AG09319 (cell line): ENCODE measurements at regions not wholly inside any gene's neighbourhood (a gene's known extent, or its start where the extent isn't known, plus 50 kb on each side); places are given as distances from the start of the nearest gene placed in this dataset.
A peak's percentile ranks its signal among the peaks of the same experiment; 100 is the strongest.
"Not testable (repeated sequence)": the region's sequence is repeated elsewhere in the genome, so short reads cannot be mapped to it uniquely, and the experiment has no call there.

Experiments
- DNase-seq: peaks from one replicate; pipeline ENCODE4 v3.0.0-alpha.2; 2010; ENCODE audit warnings: low read depth; ENCODE audit errors: extremely low read depth
- TF ChIP-seq, protein P1 (sequence below): IDR thresholded peaks from 2 replicates; pipeline ENCODE4 v1.5.1; 2011; ENCODE audit warnings: low read depth, mild to moderate bottlenecking, inconsistent platforms, low read length, moderate library complexity

DNA sequence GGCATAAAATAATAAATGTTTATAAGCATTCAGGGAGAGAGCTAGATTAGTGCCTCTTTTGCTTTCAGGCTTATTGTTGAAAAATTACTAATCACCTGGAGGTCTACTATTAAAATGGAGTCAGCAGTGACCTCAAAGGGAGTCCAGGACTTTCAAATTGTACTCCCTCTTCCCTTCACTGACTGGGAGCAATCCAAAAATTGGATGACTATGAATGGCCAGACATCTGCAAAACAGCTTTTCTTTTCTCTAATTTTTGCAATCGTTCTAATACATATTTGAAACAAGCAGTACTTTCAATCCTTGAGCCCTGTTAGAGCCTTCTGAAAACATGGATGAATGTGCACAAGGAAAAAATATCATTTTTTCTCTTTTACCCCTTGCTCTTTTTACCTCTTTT, 461.8 kb downstream of the TMEM232 start:
- TF ChIP-seq, protein P1, sequence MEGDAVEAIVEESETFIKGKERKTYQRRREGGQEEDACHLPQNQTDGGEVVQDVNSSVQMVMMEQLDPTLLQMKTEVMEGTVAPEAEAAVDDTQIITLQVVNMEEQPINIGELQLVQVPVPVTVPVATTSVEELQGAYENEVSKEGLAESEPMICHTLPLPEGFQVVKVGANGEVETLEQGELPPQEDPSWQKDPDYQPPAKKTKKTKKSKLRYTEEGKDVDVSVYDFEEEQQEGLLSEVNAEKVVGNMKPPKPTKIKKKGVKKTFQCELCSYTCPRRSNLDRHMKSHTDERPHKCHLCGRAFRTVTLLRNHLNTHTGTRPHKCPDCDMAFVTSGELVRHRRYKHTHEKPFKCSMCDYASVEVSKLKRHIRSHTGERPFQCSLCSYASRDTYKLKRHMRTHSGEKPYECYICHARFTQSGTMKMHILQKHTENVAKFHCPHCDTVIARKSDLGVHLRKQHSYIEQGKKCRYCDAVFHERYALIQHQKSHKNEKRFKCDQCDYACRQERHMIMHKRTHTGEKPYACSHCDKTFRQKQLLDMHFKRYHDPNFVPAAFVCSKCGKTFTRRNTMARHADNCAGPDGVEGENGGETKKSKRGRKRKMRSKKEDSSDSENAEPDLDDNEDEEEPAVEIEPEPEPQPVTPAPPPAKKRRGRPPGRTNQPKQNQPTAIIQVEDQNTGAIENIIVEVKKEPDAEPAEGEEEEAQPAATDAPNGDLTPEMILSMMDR, result no peak
- no peak for DNase-seq

GRCh38 chr5:110265162-110265561, 461.3 kb downstream of the TMEM232 start:
- DNase-seq, result no peak
- TF ChIP-seq, protein P1, result no peak

GRCh38 chr5:110267714-110268113, 458.8 kb downstream of the TMEM232 start:
- TF ChIP-seq, protein P1, result no peak
- DNase-seq, result no peak

DNA sequence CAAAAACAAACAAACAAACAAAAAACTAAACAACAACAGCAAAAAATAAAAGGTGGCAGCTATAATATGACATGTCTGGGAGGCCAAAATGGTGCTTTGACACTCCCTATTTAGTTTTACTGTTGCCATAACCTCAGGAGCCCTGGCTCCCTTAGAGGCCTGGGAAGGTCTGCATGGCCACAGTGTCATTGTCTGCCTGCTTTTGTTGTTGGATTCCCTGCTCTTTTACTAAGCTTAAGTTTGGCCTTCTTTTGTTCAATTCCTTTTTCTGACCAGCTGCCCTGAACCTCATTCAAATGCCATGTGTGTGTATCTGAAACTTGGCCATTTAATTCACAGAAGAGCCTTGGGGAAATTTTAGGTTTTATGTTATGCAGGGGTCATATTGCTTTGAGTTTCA, 458.2 kb downstream of the TMEM232 start:
- TF ChIP-seq, protein P1, result no peak
- DNase-seq, result no peak

DNA sequence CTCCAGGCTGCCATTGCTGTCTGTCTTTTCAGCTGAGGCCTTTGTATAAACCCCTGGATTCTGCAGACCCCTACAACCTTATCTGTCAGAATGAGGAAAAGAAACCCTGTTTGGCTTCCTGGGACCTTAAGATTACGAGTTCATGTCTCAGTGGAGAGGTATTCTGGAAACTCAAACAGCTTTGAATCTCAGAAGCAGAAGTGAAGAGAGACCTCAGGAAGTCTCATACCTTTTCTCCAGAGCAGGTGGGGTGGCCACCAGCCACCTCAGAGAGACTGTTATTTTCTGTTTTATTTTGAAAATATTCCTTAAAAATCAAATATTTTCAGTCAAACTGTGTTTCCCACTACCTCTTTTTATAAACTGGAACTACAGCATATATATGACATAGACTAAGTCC, 457.5 kb downstream of the TMEM232 start:
- TF ChIP-seq, protein P1, result no peak
- DNase-seq, result no peak

- TF ChIP-seq, protein P1, result no peak
- peak; percentile 18 for DNase-seq
These were observed 456.9 kb downstream of the TMEM232 start for GRCh38 chr5:110269478-110270142.

DNA sequence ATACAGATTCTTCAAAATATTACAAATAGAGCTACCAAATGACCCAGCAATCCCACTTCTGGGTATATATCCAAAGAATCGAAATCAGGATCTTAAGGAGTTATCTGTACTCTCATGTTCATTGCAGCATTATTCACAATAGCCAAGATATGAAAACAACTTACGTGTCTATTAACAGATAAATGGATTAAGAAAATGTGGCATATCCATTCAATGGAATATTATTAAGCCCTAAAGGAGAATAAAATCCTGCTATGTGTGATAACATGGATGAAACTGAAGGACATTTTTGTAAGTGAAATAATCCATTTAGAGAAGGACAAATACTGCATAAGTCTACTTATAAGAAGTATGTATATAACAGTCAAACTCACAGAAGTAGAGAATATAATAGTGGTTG, 450.6 kb downstream of the TMEM232 start:
- TF ChIP-seq, protein P1, result no peak
- no peak for DNase-seq

DNA sequence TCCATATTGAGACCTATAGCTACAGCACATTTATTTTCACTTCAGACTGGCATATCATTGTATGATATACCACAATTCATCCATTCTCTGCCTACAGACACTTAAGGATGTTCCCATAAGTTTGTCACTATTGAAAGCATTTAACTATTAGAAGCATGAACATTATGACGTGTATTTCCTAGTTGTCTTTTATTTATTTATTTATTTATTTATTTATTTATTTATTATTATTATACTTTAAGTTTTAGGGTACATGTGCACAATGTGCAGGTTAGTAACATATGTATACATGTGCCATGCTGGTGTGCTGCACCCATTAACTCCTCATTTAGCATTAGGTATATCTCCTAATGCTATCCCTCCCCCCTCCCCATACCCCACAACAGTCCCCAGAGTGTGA, 448.0 kb downstream of the TMEM232 start:
- DNase-seq, result not testable (repeated sequence)

DNA sequence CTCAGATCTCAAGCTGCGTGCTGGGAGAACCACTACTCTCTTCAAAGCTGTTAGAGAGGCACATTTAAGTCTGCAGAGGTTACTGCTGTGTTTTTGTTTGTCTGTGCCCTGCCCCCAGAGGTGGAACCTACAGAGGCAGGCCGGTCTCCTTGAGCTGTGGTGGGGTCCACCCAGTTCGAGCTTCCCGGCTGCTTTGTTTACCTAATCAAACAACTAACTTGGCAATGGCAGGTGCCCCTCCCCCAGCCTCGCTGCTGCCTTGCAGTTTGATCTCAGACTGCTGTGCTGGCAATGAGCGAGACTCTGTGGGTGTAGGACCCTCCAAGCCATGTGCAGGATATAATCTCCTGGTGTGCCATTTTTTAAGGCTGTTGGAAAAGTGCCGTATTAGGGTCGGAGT, 442.4 kb downstream of the TMEM232 start:
- DNase-seq, result not testable (repeated sequence)
